ENCODE measurements at regions not wholly inside any gene's neighbourhood (a gene's known extent, or its start where the extent isn't known, plus 50 kb on each side); places are given as distances from the start of the nearest gene placed in this dataset.

DNA sequence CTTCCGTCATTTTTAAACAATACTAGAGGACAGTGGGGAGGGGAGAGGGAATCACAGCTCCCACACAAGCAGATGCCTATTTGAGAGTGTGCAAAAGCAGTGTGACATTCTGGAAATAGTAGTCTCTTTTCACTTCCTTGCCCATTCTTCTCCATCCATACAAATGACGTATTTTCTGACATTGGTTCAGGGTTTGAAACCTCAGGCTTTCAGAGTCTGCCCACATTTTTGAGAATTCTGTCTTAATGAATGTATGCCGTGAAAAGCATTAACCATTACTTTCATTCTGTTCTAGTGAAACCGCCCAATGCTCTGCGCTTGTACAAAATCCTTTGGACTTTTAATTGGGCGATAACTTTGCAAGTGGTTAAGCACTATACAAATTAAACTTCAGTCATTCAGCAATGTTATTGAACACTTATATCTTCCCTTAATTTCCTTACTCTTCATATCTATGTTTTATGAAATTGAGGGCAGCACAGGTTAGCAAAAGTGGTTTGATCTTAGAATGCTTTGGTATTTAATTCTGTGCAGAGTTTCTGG, 265.7 kb downstream of the SOX4 start:
- TF ChIP-seq POLR2A (IDR thresholded peaks at IDR 0.05): no peak
- no peak for TF ChIP-seq CTCF (IDR thresholded peaks at IDR 0.05)
- Histone ChIP-seq H3K4me3 (no peak overlapping the region), H3K9me3 (replicated peaks in 1 of 3) (no peaks in the 10 kb centered on the region), H3K4me1 (replicated peaks in 1 of 2) (no peaks in the 10 kb centered on the region), H3K27ac (no peak overlapping the region), H3K27me3 (no peaks in the 10 kb centered on the region), H3K36me3 (replicated peaks in 1 of 2) (no peaks in the 10 kb centered on the region)
- no peak for DNase-seq
- 88 to 92% (median 89%) methylated on average over 6 of the region's 6 CpGs for WGBS, 4 donors
- intact Hi-C loops (cut with DNase I): no loop called here

DNA sequence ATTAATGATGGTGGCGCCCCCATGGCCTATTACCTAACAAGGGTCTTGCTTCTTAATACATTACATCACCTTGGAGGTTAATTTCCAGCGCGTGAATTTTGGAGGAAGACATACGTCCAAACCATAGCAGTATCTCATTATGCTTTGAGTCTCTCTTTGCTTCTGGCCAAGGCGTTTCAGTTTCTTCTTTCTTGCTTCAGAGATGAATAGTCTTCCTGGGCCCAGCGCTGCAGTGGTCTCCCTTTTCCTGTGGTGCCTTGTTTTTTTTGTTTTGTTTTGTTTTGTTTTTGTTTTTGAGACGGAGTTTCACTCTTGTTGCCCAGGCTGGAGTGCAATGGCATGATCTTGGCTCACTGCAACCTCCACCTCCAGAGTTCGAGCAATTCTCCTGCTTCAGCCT, 268.4 kb downstream of the SOX4 start:
- TF ChIP-seq CTCF (IDR thresholded peaks at IDR 0.05): no peak
- no peak for TF ChIP-seq POLR2A (IDR thresholded peaks at IDR 0.05)
- Histone ChIP-seq H3K9me3 (replicated peaks in 1 of 3) (no peaks in the 10 kb centered on the region), H3K27me3 (no peaks in the 10 kb centered on the region), H3K27ac (no peak overlapping the region), H3K4me3 (no peak overlapping the region), H3K36me3 (replicated peaks in 1 of 2) (no peaks in the 10 kb centered on the region), H3K4me1 (replicated peaks in 1 of 2) (no peaks in the 10 kb centered on the region)
- WGBS, 4 donors: 89 to 96% (median 92%) methylated on average over 8 of the region's 8 CpGs
- DNase-seq: no peak
- intact Hi-C loops (cut with DNase I): no loop called here

DNA sequence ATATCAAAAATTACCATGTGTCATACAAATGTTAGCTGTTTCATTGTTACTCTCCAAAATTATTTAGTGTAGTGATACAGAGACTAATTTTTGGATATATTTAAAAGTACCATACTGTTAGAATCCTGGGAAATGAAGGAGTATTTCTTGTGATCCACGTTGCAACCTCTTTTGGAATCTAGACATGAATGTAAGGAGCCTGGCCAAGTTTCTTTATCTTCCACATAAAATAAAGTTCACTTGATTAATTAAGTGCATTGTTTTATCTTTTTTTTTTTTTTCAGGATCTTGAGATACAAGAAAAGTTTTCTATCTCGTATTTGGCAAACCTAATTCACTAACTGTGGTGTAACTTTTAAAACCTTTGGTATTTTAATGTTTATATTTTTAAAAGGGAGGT, 270.7 kb downstream of the SOX4 start:
- Histone ChIP-seq H3K4me3 (no peak overlapping the region), H3K36me3 (replicated peaks in 1 of 2) (no peaks in the 10 kb centered on the region), H3K27me3 (no peaks in the 10 kb centered on the region), H3K27ac (no peak overlapping the region), H3K4me1 (replicated peaks in 1 of 2) (no peaks in the 10 kb centered on the region), H3K9me3 (replicated peaks in 1 of 3) (no peaks in the 10 kb centered on the region)
- WGBS, 4 donors: 18 to 23% (median 21%) methylated on average over 2 of the region's 2 CpGs
- no peak for DNase-seq
- intact Hi-C loops (cut with DNase I): no loop called here
- TF ChIP-seq POLR2A (IDR thresholded peaks at IDR 0.05) (no peak), CTCF (IDR thresholded peaks at IDR 0.05) (no peak)

GRCh38 chr6:21868226-21868625, 274.7 kb downstream of the SOX4 start:
- Histone ChIP-seq H3K27me3 (no peaks in the 10 kb centered on the region), H3K36me3 (replicated peaks in 1 of 2) (no peaks in the 10 kb centered on the region), H3K27ac (no peak overlapping the region), H3K4me3 (no peak overlapping the region), H3K4me1 (replicated peaks in 1 of 2) (no peaks in the 10 kb centered on the region), H3K9me3 (replicated peaks in 1 of 3) (no peaks in the 10 kb centered on the region)
- intact Hi-C loops (cut with DNase I): no loop called here
- DNase-seq: no peak
- TF ChIP-seq POLR2A (IDR thresholded peaks at IDR 0.05): no peak
- WGBS, 4 donors: 76 to 85% (median 81%) methylated on average over 2 of the region's 2 CpGs

GRCh38 chr6:21869085-21869771, 275.7 kb downstream of the SOX4 start:
- Histone ChIP-seq H3K4me3 (no peak overlapping the region), H3K4me1 (replicated peaks in 1 of 2) (no peaks in the 10 kb centered on the region), H3K36me3 (replicated peaks in 1 of 2) (no peaks in the 10 kb centered on the region), H3K27me3 (no peaks in the 10 kb centered on the region), H3K9me3 (replicated peaks in 1 of 3) (no peaks in the 10 kb centered on the region), H3K27ac (no peak overlapping the region)
- WGBS, 4 donors: 75 to 92% (median 83%) methylated on average over 8 of the region's 8 CpGs
- intact Hi-C loops (cut with DNase I): no loop called here
- no peak for DNase-seq
- TF ChIP-seq CTCF (IDR thresholded peaks at IDR 0.05) (no peak), POLR2A (IDR thresholded peaks at IDR 0.05) (no peak)

Data from adrenal gland (tissue), 9 donors.